ENCODE measurements at regions not wholly inside any gene's neighbourhood (a gene's known extent, or its start where the extent isn't known, plus 50 kb on each side); places are given as distances from the start of the nearest gene placed in this dataset.

GRCh38 chrX:10747975-10748374 lies 127.6 kb upstream of the MID1 start:
- TF ChIP-seq CTCF (IDR thresholded peaks at IDR 0.05) (no peak), POLR2AphosphoS5 (IDR thresholded peaks at IDR 0.05; ENCODE audit: low read depth, low read length) (no peak)

Measured in Panc1 (cell line).